Activated T-helper 1 cell treated with anti-CD3 and anti-CD28 coated beads, Interleukin-2, amount 50 U/mL, for 16 hours (primary cell): ENCODE measurements at regions not wholly inside any gene's neighbourhood (a gene's known extent, or its start where the extent isn't known, plus 50 kb on each side); places are given as distances from the start of the nearest gene placed in this dataset.
"Not testable (repeated sequence)": the region's sequence is repeated elsewhere in the genome, so short reads cannot be mapped to it uniquely, and the experiment has no call there.

Experiments used
- DNase-seq, 2 donors: peaks; one replicate each; pipeline ENCODE4 v3.0.0-alpha.2; 2020; ENCODE audit warnings: low read depth in 1 of 2, low spot score in 1 of 2

- no peak for DNase-seq
These were observed 811.5 kb upstream of the FRG1 start for GRCh38 chr4:189129044-189129694.

DNA sequence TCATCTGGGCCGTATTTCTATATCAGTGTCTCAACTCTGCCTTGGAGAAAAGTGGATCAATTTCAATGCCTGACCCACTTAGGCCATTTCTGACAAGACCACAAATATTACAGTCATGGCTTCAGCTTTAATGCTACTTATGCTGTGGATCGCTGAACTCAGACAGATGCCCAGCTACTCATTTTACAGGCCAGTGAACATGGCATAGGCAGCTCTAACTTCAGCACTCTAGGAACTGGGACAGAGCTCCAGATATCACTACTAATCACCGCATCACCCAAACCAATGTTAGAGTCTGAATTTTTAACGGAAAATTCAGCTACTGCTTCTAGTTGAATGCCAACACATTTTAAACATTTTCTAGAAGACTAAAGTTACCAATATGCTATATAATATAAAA is 809.6 kb upstream of the FRG1 start:
- no peak for DNase-seq

- DNase-seq: no peak
These were observed 804.2 kb upstream of the FRG1 start for GRCh38 chr4:189136462-189136861.

- DNase-seq: no peak
These were observed 797.3 kb upstream of the FRG1 start for GRCh38 chr4:189143263-189143952.

- DNase-seq: no peak
These were observed 793.4 kb upstream of the FRG1 start for GRCh38 chr4:189147005-189147929.

- DNase-seq: not testable (repeated sequence)
These were observed 785.6 kb upstream of the FRG1 start for GRCh38 chr4:189155083-189155482.

- no peak for DNase-seq
These were observed 778.4 kb upstream of the FRG1 start for GRCh38 chr4:189162073-189162789.

DNA sequence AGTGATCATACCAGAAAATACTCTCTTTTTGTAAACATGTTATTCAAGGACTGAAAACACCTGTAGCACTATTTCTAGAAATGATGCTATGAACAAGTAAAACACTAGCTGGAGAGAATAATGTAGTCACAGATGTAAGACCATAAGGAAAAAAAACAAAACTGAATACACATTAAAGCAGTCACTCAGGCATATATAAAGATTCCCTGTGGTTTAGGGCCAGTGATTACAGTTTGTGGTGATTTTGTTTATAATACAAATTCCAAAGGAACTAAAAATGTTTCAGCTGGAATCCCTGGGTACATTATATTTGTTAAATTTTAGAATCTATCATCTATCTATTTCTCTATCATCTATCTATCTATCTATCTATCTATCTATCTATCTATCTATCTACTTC is 777.8 kb upstream of the FRG1 start:
- no peak for DNase-seq

DNA sequence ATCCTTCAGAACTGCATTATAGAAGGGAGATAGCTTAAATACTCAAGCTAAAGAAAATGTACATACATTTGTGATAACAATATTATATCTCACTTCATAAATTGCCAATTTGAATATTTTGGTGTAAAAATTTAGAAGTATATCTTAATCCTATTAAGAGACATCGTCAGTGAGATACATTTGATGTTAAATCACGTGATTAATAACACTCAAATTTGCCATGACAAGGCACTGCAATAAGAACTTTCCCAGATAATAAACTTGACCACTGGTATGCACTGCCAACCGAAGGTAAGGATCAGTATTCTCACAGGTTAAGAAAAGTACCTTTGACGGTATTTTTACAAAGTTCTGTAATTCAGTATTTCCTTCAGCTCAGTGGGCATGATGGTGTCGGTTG is 764.7 kb upstream of the FRG1 start:
- DNase-seq: no peak

GRCh38 chr4:189177130-189177529 is 763.5 kb upstream of the FRG1 start:
- no peak for DNase-seq

- no peak for DNase-seq
These were observed 762.4 kb upstream of the FRG1 start for GRCh38 chr4:189178125-189178746.

DNA sequence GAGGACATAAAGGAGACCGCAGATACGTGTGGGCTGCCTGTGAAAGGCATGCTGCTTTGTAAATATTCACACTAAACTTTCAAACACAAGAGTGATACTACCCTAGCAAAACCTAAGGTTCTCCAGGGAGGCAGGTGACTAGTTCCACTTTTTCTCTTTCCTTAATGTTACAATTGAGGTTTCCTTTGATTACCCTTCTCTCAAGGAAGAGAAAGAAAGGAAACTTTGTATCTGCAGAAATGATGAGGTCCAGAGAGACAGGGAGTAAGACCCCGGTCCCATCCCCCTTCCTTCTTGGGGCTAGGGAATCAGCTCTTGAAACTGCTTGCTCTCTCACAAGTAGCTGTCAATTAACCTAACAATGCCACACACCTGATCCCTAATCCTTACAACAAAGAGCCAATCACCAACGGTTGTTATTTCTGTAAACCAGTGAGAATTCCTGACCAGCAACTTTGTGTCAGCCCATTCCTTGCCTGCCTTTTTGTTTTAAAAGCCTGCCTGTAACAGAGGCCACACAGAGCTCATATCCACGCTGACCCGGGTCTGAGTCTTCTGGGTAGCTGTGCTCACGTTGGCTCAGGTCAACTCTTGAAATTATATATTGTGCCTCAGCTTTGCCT is 754.8 kb upstream of the FRG1 start:
- DNase-seq: no peak

GRCh38 chr4:189187531-189188052 is 753.1 kb upstream of the FRG1 start:
- DNase-seq: no peak

DNA sequence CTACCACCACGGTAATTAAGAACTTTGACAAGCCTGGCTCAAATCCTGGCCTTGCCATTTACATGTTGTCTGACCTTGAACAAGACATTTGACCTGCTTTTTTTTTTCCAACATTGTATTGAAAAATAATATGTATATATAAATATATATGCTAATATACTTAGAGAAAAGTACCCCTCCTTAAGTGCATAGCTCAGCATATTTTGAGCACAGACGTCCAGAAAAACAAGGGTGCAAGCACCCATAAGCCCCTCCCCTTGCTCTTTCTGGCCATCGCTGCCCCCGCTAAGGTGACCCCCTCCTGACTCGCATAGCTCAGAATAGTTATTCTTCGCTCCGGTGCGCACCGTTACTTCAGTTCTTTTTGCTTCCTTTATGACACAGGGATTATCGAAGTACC is 742.0 kb upstream of the FRG1 start:
- no peak for DNase-seq

DNA sequence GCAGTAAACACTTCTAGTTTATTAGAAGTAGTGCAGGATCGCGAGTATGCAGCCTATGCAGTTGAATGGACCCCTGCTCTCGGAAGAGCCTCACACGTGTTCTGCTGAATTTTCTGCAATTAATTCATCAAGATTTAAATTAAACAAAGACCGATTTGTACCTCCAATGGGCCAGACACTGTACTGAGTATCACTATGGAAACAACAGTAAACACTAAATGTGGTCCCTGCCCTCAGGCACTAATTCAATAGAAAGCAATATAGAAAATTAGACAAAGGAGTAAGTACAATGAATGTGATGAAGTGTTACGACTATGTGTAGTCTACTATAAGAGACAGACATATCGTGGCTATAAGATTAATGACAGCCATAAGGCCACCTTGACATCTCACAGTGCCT is 740.3 kb upstream of the FRG1 start:
- no peak for DNase-seq

GRCh38 chr4:189202182-189202868 is 738.3 kb upstream of the FRG1 start:
- DNase-seq: no peak

DNA sequence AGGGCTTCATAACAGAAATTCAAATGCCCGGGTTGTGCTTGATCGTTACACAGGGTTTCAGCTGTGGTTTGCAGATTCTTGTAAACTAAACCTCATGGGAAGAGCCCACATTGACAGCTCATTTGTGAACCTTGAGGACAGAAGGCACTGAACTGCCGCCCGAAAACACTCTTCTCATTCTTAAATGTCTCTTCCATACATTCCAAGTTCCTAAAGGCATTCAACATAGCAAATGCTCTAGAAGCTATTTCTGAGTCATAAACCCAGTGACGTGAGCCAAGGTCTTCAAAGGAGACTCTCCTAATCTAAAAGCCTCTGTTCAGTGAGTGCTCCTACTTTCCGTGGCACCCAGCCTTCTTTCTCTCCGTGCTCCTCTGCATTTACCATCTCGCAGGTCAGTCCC is 737.8 kb upstream of the FRG1 start:
- DNase-seq: no peak

GRCh38 chr4:189204616-189205015 is 736.1 kb upstream of the FRG1 start:
- DNase-seq: no peak

GRCh38 chr4:189206953-189207352 is 733.7 kb upstream of the FRG1 start:
- no peak for DNase-seq

DNA sequence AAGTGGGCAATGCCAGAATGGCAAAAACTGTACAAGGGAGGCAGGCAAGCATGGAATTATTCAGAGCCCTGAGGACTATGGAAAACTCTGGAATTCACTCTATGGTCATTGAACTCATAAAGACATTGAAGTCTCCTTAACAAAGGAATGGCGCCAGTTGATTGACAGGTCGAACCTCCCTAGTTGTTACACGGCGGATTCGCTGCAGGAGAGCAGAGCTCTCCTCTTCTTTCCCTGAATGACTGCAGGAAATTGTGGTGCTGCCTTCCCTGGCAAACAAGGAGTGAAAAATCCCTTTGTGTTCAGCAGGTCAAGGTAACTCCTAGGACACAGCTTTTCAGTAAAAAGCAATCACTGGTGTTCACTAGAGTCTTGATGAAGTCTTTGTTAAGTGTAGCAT is 732.8 kb upstream of the FRG1 start:
- DNase-seq: no peak
